Smooth muscle cell (in vitro differentiated cells): ENCODE measurements at regions not wholly inside any gene's neighbourhood (a gene's known extent, or its start where the extent isn't known, plus 50 kb on each side); places are given as distances from the start of the nearest gene placed in this dataset.
A peak's percentile ranks its signal among the peaks of the same experiment; 100 is the strongest.

Source experiments
- DNase-seq: peaks from one replicate; lab custom pipeline; 2025; ENCODE audit not compliant: unreplicated experiment; lab: John Stamatoyannopoulos, UW
- H2AFZ ChIP-seq: fragments of 200-600 bp; sonication (generic); 2 replicates; pipeline ENCODE4 v1.6.0; 2016; ENCODE audit warnings: antibody characterized with exemption, low read depth, mild to moderate bottlenecking
- H3F3A ChIP-seq: fragments of 200-600 bp; sonication (generic); 2 replicates; pipeline ENCODE4 v1.6.0; 2017; ENCODE audit warnings: antibody characterized with exemption, low read depth
- H3K27ac ChIP-seq: fragments of 200-600 bp; sonication (generic); 2 replicates; pipeline ENCODE4 v1.5.1; 2016; ENCODE audit warnings: low read depth, mild to moderate bottlenecking
- H3K27me3 ChIP-seq: fragments of 200-600 bp; sonication (generic); 2 replicates; pipeline ENCODE4 v1.6.1; 2016; ENCODE audit warnings: low read depth, mild to moderate bottlenecking
- H3K36me3 ChIP-seq: fragments of 200-600 bp; sonication (generic); 2 replicates; pipeline ENCODE4 v1.5.1; 2016; ENCODE audit warnings: low read depth
- H3K4me1 ChIP-seq: fragments of 200-600 bp; sonication (generic); 2 replicates; pipeline ENCODE4 v1.5.1; 2016; ENCODE audit warnings: low read depth
- H3K4me2 ChIP-seq: fragments of 200-600 bp; sonication (generic); 2 replicates; pipeline ENCODE4 v1.6.0; 2016; ENCODE audit warnings: mild to moderate bottlenecking
- H3K4me3 ChIP-seq: fragments of 200-600 bp; sonication (generic); 2 replicates; pipeline ENCODE4 v1.5.1; 2016; ENCODE audit warnings: mild to moderate bottlenecking
- H3K79me2 ChIP-seq: fragments of 200-600 bp; sonication (generic); 2 replicates; pipeline ENCODE4 v1.6.0; 2016; ENCODE audit warnings: low read depth, mild to moderate bottlenecking
- H3K9ac ChIP-seq: fragments of 200-600 bp; sonication (generic); 2 replicates; pipeline ENCODE4 v1.6.0; 2016; ENCODE audit warnings: low read depth
- H3K9me3 ChIP-seq: fragments of 200-600 bp; sonication (generic); replicated peaks from 2 replicates; pipeline ENCODE4 v1.5.1; 2016; ENCODE audit warnings: low read depth
- H4K20me1 ChIP-seq: fragments of 200-600 bp; sonication (generic); 2 replicates; pipeline ENCODE4 v1.6.0; 2016; ENCODE audit warnings: low read depth
- CTCF ChIP-seq: fragments of 200-600 bp; sonication (generic); IDR thresholded peaks from 2 replicates; pipeline ENCODE4 v1.5.1; 2017; ENCODE audit warnings: borderline replicate concordance, mild to moderate bottlenecking, antibody characterized with exemption; ENCODE audit not compliant: insufficient read depth, poor library complexity, severe bottlenecking
- WGBS: methylation state at CpG from one replicate; pipeline ENCODE4 v1.1.7; 2016; ENCODE audit warnings: low lambda C conversion rate; 5-methylcytosine and 5-hydroxymethylcytosine counted together

DNA sequence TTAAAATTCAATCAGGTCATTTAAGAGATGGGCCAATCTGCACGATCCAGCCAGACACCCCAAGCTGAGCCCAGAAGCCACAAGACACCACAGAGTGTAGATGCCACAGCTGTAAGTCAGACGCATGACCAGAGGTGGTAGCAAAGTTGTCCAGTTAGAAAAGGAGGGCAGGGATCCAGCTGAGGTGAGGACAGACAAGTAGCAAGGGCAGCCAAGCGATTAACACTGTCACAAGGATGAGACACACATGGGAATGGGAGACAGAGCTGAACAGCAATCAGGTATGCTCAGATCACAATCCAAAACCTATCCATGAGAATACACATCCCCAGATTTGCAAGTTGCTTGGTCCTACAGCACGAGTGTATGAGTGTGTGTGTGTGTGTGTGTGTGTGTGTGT lies 143.4 kb upstream of the STK17B start:
- no peaks in the 10 kb centered on the region for H3F3A ChIP-seq
- H3K9me3 ChIP-seq = no peaks in the 10 kb centered on the region
- peaks cover 4% of the 10 kb centered on the region for H3K4me1 ChIP-seq
- no peak overlapping the region for H2AFZ ChIP-seq
- no peak overlapping the region for H3K9ac ChIP-seq
- 55% methylated on average over 4 of the region's 4 CpGs for WGBS
- H3K4me2 ChIP-seq = peak overlapping the region; percentile 30
- peak overlapping the region; percentile 77 for H3K27ac ChIP-seq
- H3K4me3 ChIP-seq = no peak overlapping the region
- H3K79me2 ChIP-seq = no peaks in the 10 kb centered on the region
- H3K36me3 ChIP-seq = no peaks in the 10 kb centered on the region
- DNase-seq = no peak
- no peaks in the 10 kb centered on the region for H4K20me1 ChIP-seq
- no peak for TF ChIP-seq CTCF
- H3K27me3 ChIP-seq = no peaks in the 10 kb centered on the region

DNA sequence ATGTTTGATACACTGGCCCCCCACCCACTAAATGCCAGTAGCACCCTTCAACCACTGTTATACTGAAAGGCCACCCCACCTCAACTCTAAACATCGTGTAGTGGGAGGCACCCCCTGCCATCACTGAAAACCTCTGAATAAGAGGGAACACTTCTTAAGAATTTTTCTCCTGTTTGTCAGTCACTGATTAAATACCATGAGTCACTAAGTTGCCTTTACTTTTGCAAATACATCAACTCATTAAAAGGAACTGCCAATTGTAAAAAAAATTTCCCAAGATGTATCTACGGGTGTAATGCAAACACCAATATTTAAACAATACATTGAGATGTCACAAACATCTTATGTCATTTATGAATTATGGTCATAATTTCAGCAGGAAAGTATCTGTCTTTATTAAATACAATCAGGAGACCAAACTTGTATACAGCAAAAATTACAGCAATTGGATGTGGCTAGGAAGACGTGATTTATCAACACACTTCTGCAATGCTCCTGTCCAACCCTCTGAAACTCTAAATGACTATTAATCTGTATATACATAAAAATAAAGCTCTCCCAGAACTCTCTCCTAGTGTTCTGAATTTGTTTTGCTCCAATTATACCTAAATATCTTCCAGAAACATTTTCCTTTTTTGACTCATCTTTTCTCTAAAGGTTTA lies 144.1 kb upstream of the STK17B start:
- peaks cover 4% of the 10 kb centered on the region for H3K4me1 ChIP-seq
- H4K20me1 ChIP-seq = no peaks in the 10 kb centered on the region
- H3K9me3 ChIP-seq = no peaks in the 10 kb centered on the region
- H3K79me2 ChIP-seq = no peaks in the 10 kb centered on the region
- no peak for TF ChIP-seq CTCF
- peak overlapping the region; percentile 77 for H3K27ac ChIP-seq
- no peak overlapping the region for H3K4me3 ChIP-seq
- 30% methylated on average over 3 of the region's 3 CpGs for WGBS
- no peaks in the 10 kb centered on the region for H3F3A ChIP-seq
- H2AFZ ChIP-seq = no peak overlapping the region
- H3K9ac ChIP-seq = no peak overlapping the region
- peak overlapping the region; percentile 30 for H3K4me2 ChIP-seq
- no peak for DNase-seq
- H3K36me3 ChIP-seq = no peaks in the 10 kb centered on the region
- H3K27me3 ChIP-seq = no peaks in the 10 kb centered on the region

DNA sequence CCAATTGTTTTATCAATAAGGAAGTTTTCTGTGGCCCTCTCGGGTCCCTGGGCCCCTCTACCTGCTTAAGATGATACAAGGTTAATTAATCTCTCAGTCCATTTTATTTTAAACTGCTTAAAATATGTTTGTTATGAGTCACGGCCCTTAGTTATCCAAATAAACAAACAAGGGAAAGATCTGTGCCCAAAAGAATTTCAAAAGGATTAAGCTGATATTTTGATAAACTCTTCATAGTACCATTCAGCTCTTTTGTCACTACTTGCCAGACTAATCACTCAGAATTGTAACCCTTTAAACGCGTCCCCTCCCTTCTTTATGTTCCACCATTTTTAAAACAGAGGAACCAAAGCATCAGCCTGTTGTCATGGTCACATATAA lies 144.7 kb upstream of the STK17B start:
- H3K36me3 ChIP-seq = no peaks in the 10 kb centered on the region
- WGBS = 59% methylated on average over 4 of the region's 4 CpGs
- H3K27me3 ChIP-seq = no peaks in the 10 kb centered on the region
- H3K9ac ChIP-seq = no peak overlapping the region
- H3K27ac ChIP-seq = peak overlapping the region; percentile 77
- no peaks in the 10 kb centered on the region for H3K9me3 ChIP-seq
- no peaks in the 10 kb centered on the region for H3F3A ChIP-seq
- peak overlapping the region; percentile 30 for H3K4me2 ChIP-seq
- DNase-seq = no peak
- H3K4me3 ChIP-seq = no peak overlapping the region
- H3K79me2 ChIP-seq = no peaks in the 10 kb centered on the region
- no peaks in the 10 kb centered on the region for H4K20me1 ChIP-seq
- peaks cover 4% of the 10 kb centered on the region for H3K4me1 ChIP-seq
- H2AFZ ChIP-seq = no peak overlapping the region
- no peak for TF ChIP-seq CTCF
